Right lobe of liver (tissue), 6 donors: ENCODE measurements at regions not wholly inside any gene's neighbourhood (a gene's known extent, or its start where the extent isn't known, plus 50 kb on each side); places are given as distances from the start of the nearest gene placed in this dataset.

Source experiments
- ATAC-seq, 4 donors: fragments of 200-7000 bp; cut with Tn5 transposase; one replicate each; pipeline ENCODE4 v1.9.1; 2020; ENCODE audit warnings: mild to moderate bottlenecking in 4 of 4, moderate library complexity in 4 of 4
- DNase-seq, 3 donors: peaks; one replicate each; pipeline ENCODE4 v3.0.0-alpha.2; 2020
- H3K27ac ChIP-seq, 3 donors: fragments of 200-600 bp; one replicate each; pipeline ENCODE4 v1.8.0; 2022
- H3K27me3 ChIP-seq, 2 donors: fragments of 200-600 bp; one replicate each; pipeline ENCODE4 v1.8.0; 2022
- H3K36me3 ChIP-seq, 4 donors: fragments of 200-600 bp; sonication (generic) in 1 of 4; one replicate each; pipeline versions ENCODE4 v1.5.1 to v1.8.0; 2017 to 2022; ENCODE audit warnings: control low read depth in 1 of 4
- H3K4me1 ChIP-seq, 4 donors: fragments of 200-600 bp; sonication (generic) in 1 of 4; one replicate each; pipeline versions ENCODE4 v1.5.1 to v1.8.0; 2017 to 2022; ENCODE audit warnings: control low read depth in 1 of 4
- H3K4me3 ChIP-seq, 3 donors: fragments of 200-600 bp; one replicate each; pipeline ENCODE4 v1.8.0; 2022
- H3K9me3 ChIP-seq, 4 donors: fragments of 200-600 bp; sonication (generic) in 1 of 4; one replicate each; pipeline versions ENCODE4 v1.5.1 to v1.8.0; 2017 to 2022; ENCODE audit warnings: control low read depth in 1 of 4
- POLR2A ChIP-seq: fragments of 450-650 bp; IDR thresholded peaks from one replicate; pipeline ENCODE4 v1.6.1; 2017; ENCODE audit warnings: antibody characterized with exemption, mild to moderate bottlenecking
- WGBS: methylation state at CpG from one replicate; pipeline ENCODE4 v1.1.6; 2018; ENCODE audit warnings: low coverage, low lambda C conversion rate; ENCODE audit not compliant: insufficient coverage; ENCODE audit errors: missing lambda C conversion rate; 5-methylcytosine and 5-hydroxymethylcytosine counted together
- intact Hi-C, 2 donors: fragments of 100-400 bp; cut with DNase I; formaldehyde crosslinking; loops; one replicate each; pipeline versions ENCODE4 v1.11.2 to v1.14.1; 2022
- TF ChIP-seq, protein P1 (sequence below), 4 donors: fragments of 200-600 bp in 3 of 4; fragments of 450-650 bp in 1 of 4; IDR thresholded peaks; one replicate each; pipeline versions ENCODE4 v1.5.1 to v1.8.0; 2016 to 2022; ENCODE audit warnings: antibody characterized with exemption in 4 of 4, mild to moderate bottlenecking in 2 of 4
- donor health status: DM: no; HTN: yes; CAD: no.
- donor health status: DM: no; HTN: no; CAD: no.
- donor health status: DM: no; HTN: no; CAD: no.
- donor health status: DM: no; HTN: yes; CAD: no.
- donor health status: DM: no; HTN: yes; CAD: no.

DNA sequence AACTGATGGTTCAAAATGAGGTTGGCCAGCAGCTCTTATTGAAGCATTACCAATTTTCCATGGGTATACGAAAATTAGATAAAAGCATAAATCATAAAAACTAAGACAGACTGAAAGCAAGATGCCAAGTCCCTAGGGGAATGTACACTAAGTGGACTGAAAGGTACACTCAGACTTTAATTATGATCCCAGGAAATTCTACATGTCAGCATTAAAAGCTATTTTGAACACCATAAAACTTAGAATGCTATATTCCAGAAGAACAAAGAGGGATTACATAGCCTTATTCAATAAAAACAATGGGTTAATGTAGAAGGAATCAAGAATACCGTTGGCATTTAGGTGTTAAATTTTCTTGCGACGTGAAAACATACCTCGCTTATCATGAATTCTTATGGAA, 558.5 kb downstream of the LRRIQ3 start:
- H3K9me3 ChIP-seq = no peaks in the 10 kb centered on the region
- 52% methylated on average over 5 of the region's 5 CpGs for WGBS
- TF ChIP-seq, protein P1, sequence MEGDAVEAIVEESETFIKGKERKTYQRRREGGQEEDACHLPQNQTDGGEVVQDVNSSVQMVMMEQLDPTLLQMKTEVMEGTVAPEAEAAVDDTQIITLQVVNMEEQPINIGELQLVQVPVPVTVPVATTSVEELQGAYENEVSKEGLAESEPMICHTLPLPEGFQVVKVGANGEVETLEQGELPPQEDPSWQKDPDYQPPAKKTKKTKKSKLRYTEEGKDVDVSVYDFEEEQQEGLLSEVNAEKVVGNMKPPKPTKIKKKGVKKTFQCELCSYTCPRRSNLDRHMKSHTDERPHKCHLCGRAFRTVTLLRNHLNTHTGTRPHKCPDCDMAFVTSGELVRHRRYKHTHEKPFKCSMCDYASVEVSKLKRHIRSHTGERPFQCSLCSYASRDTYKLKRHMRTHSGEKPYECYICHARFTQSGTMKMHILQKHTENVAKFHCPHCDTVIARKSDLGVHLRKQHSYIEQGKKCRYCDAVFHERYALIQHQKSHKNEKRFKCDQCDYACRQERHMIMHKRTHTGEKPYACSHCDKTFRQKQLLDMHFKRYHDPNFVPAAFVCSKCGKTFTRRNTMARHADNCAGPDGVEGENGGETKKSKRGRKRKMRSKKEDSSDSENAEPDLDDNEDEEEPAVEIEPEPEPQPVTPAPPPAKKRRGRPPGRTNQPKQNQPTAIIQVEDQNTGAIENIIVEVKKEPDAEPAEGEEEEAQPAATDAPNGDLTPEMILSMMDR (IDR thresholded peaks at IDR 0.05) = no peak
- no peak for TF ChIP-seq POLR2A
- no peaks in the 10 kb centered on the region for H3K4me1 ChIP-seq
- H3K4me3 ChIP-seq = no peak overlapping the region
- no peaks in the 10 kb centered on the region for H3K36me3 ChIP-seq
- no peak overlapping the region for H3K27ac ChIP-seq
- H3K27me3 ChIP-seq = no peaks in the 10 kb centered on the region
- DNase-seq = no peak
- intact Hi-C loops = no loop called here
- ATAC-seq = no peak

DNA sequence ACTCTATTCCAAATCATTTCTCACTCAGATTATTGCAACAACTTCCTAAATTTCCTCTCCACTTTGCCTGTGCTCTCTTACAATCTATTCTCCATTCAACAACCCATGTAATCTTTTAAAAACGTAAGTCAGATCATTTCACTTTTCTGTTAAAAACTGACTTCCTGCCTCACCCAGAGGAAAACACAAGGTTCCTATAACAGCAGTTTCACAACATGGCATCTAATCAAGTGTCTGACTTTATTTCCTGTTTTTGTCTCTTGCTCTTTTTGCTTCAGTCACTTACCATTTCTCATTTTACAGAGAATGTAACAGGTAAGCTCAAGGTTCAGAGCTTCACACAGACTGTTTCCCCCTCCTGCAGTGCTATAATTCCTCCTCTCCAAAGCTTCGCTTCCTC, 560.7 kb downstream of the LRRIQ3 start:
- Histone ChIP-seq H3K4me1 (no peaks in the 10 kb centered on the region), H3K27me3 (no peaks in the 10 kb centered on the region), H3K4me3 (no peak overlapping the region), H3K27ac (no peak overlapping the region), H3K36me3 (no peaks in the 10 kb centered on the region), H3K9me3 (no peaks in the 10 kb centered on the region)
- no peak for DNase-seq
- 36% methylated on average over 2 of the region's 2 CpGs for WGBS
- no peak for ATAC-seq
- TF ChIP-seq, protein P1 (IDR thresholded peaks at IDR 0.05) = no peak
- TF ChIP-seq POLR2A = no peak
- intact Hi-C loops = no loop called here

DNA sequence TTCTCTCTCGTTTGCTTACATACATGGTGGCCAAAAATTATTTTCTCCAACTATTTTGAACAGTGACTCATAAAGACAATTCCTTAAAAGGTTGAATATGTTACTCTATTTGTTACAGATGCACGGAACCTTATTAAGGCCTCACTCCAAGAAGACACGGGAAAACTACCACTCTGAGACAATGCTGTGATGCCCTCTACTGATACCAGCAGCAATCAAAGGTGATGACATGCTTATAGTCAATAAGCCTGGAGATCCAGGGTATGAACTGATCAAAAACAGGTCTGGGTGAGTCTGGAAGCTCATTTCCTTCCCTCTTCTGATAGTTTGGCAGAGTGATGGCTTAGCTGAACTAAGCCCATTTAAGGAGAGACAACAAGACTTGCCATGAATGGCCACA, 563.0 kb downstream of the LRRIQ3 start:
- Histone ChIP-seq H3K4me1 (no peaks in the 10 kb centered on the region), H3K4me3 (no peak overlapping the region), H3K36me3 (no peaks in the 10 kb centered on the region), H3K27ac (no peak overlapping the region), H3K9me3 (no peaks in the 10 kb centered on the region), H3K27me3 (no peaks in the 10 kb centered on the region)
- no peak for TF ChIP-seq POLR2A
- 29% methylated on average over 3 of the region's 3 CpGs for WGBS
- intact Hi-C loops = no loop called here
- ATAC-seq = no peak
- DNase-seq = no peak

DNA sequence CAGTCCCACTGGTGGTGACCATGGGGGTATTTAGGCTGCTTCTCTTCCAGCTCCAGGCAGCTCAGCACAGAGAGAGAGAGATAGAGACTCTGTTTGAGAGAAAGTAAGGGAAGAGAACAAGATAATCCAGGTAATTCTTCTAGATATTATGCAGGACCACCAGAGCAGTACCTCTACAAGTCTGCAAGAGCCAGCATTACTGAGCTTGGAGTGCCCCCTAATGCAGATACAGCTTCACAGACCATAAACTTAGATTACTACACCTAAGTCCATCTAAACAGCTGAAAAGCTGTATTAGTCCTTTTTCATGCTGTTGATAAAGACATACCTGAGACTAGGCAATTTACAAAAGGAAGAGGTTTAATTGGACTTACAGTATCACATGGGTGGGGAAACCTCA, 570.3 kb downstream of the LRRIQ3 start:
- no peaks in the 10 kb centered on the region for H3K27me3 ChIP-seq
- H3K4me3 ChIP-seq = no peak overlapping the region
- ATAC-seq (no peak), DNase-seq (no peak)
- no peaks in the 10 kb centered on the region for H3K9me3 ChIP-seq
- TF ChIP-seq, protein P1 (IDR thresholded peaks at IDR 0.05) = no peak
- no peak for TF ChIP-seq POLR2A
- H3K27ac ChIP-seq = no peak overlapping the region
- no peaks in the 10 kb centered on the region for H3K4me1 ChIP-seq
- intact Hi-C loops = no loop called here
- no peaks in the 10 kb centered on the region for H3K36me3 ChIP-seq

DNA sequence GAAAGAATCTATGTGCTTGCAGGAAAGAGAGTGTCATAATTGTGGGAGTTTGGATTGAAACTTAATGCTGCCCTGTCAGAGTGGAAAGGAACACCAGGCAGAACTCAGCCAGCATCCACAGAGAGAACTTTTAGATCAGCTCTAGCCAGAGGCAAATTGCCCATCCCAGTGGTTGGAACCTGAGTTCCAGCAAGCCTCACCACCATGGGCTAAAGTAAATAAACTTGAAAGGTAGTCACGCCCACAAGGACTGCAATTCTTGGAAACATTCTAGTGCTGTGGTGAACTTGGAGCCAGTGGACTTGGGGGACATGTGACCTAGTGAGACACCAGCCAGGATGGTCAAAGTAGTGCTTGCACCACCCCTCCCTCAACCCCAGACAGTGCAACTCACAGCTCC, 571.6 kb downstream of the LRRIQ3 start:
- no peaks in the 10 kb centered on the region for H3K27me3 ChIP-seq
- H3K9me3 ChIP-seq = no peaks in the 10 kb centered on the region
- intact Hi-C loops = no loop called here
- H3K4me3 ChIP-seq = no peak overlapping the region
- DNase-seq = no peak
- H3K36me3 ChIP-seq = no peaks in the 10 kb centered on the region
- TF ChIP-seq, protein P1 (IDR thresholded peaks at IDR 0.05) = no peak
- no peak for TF ChIP-seq POLR2A
- no peaks in the 10 kb centered on the region for H3K4me1 ChIP-seq
- H3K27ac ChIP-seq = no peak overlapping the region
- no peak for ATAC-seq
- WGBS = 57% methylated on average over 1 of the region's 1 CpG
